HG03354 (cell line): ENCODE measurements at regions not wholly inside any gene's neighbourhood (a gene's known extent, or its start where the extent isn't known, plus 50 kb on each side); places are given as distances from the start of the nearest gene placed in this dataset.

Experiments used
- ATAC-seq: cut with Tn5 transposase; IDR thresholded peaks from one replicate; pipeline ENCODE4 v1.9.1; 2021; ENCODE audit warnings: mild to moderate bottlenecking; ENCODE audit not compliant: unreplicated experiment, poor library complexity, severe bottlenecking

DNA sequence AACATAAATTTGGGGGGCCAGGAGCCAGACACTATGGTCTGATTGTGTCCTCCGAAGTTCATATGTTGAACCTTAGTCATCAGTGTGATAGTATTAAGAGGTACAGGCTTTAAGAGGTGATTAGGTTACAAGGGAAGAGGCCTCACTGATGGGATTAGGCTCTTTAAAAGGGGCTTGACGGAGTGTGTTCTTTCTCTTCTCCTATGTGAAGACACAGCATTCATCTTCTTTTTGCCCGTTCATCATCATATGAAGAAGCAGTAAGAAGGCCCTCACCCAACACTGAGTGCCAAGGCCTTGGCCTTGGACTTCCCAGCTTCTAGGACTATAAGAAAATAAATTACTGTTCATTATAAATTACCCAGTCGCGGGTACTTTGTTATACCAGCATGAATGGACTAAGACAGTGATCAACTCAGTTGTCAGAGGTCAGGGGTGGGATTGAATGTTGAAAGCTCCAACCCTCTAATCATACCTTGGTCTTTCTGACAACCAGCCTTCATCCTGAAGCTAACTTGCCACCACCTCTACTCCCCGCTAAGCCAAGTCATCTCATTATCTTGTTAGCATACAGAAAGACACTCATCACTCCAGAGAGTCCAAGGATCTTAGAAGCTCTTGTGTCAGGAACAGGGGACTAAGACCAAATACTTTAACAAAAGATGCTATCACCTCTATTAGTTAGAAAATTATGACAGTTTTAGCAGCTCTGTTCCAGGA is 543.4 kb upstream of the DIPK2B start:
- ATAC-seq: no peak

DNA sequence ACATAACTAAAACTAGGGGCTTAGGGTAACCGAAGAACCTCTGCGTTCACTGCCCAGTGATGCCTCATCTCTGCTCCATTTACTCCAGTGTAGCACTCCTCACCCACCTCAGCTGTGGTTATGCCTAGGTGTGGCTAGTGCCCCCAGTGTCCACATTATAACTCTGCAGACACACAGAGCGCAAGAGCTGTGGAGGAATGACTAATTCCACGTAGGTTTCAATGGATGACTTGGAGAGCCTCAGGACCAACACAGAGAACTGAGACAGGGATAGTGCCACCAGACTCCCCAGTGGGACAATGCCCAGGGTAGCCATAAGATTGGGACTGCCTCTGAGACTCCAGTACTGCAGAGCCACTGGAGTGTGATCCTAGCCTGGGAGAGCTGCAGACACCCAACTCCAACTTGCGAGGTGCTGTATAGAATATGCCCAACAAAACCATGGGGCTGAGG is 542.4 kb upstream of the DIPK2B start:
- no peak for ATAC-seq

GRCh38 chrX:45740291-45740690 is 539.6 kb upstream of the DIPK2B start:
- no peak for ATAC-seq

GRCh38 chrX:45735571-45735970 is 534.9 kb upstream of the DIPK2B start:
- ATAC-seq: no peak

DNA sequence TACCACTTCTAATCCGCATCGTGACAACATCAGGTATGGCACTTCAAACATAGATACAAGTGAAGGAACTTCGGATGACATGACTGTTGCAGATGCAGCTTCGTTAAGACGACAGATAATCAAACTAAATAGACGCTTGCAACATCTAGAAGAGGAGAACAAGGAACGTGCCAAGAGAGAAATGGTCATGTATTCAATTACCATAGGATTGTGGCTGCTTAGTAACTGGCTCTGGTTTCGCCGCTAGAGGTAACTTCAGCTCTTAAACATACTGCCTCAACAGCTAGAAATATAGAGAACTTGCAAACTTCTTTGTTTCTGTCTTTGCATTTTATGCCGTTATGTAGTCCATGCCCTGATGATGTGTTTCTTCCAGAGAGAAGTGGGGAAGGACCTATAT is 530.8 kb upstream of the DIPK2B start:
- ATAC-seq: no peak

DNA sequence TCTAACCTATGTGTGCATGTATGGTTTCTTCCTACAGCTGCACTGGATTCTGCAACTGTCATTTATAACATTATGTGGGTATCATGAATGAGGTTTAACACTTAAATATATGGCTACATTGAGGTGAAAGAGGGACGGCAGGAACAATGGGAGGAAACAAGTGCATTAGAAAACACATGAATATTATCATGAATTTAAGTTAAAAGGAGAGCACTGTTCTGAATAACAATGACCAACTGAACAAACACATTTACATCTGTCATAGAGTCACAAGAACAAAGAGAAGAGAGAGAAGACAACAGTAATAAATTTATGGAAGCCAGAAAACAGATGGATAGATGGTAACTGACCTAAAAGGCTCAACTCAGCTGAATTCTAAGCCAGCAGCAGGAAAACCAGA is 527.1 kb upstream of the DIPK2B start:
- no peak for ATAC-seq

DNA sequence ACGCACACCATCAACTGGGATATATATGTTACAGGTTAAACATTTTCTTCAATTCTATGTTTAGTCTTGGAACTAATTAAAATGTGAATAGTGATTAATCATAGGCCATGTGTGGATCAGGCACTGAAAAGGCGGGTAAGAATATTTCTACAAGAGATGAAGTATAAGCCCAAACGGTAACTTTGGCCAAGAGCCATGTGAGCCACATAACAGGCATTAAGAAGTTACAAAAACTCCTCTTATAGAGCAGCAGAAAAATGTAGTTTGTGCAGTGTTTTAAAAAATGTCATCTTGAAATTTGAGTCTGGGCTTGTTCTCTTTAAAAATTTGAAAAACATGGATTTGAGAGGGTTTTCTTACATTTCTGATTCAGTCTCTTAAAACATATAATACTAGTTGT is 521.8 kb upstream of the DIPK2B start:
- ATAC-seq: no peak

DNA sequence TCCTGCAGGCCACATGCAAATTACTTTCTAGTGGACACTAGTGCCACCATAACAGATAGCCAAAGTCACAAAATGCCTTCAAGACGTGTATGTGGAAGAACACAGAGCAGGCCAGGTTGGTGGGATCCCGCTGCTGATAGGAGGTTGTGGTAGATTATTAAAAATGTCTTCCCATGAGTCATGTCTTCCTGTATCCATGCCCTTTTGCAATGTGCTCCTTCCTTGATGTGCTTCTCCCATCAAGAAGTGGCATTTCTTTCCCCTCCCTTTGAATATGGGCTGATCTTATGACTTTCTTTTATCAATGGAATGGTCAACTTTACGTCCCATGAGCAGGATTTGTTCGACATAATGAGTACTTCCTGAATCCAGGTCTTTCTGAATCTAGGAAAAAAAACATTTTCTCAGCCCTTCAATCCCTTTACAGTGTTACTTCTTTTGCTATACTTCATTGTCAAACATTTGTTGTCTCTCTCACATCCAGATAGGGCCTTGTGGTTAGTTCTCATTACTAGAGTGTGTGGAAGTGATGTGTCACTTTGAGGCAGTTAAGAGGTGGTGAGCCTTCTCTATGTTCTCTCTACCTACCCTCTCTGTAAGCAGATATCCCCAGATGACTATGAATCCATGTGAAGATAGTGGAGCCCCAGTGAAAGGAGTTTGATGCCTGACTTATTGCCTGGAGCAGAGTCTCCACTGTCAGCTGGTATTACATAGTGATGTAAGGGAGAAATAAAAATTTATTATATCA is 519.2 kb upstream of the DIPK2B start:
- no peak for ATAC-seq

DNA sequence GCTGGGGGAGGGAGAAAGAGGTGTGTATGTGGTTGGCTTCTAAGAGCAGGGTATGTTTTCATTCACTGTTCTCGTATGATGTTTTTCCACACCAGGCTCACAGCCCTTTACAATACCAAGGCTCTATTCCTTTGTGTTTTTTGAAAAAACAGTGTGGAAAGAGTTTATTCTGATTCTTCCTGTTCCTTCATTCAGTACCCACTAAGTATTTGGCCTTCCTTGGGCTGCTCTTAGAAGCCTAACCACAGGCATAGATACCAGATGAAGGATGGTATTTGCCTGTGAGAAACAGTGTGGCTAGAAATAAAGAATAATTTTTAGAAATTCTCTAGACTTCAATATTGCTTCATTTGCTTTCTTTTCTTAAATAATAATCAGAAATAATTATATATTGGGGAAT is 518.0 kb upstream of the DIPK2B start:
- no peak for ATAC-seq

GRCh38 chrX:45716750-45717149 is 516.1 kb upstream of the DIPK2B start:
- ATAC-seq: no peak

DNA sequence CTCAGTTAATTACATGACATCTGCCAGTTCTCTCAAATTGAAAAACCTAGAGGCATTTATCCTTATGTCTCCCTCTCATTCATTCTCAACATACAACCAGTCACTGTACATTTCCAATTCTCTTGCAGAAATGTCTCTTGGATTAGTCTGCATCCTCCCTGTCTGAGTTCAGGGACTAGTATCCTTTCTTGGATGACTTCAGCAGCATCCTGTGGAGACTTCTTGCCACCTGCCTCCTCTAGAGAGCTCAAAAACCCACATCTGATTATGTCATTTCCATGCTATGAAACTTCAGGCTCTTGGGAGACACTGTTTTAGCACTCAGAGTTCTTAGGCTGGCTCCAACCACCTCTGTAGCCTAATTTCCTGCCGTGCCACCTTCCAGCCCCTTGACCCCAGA is 515.1 kb upstream of the DIPK2B start:
- no peak for ATAC-seq

DNA sequence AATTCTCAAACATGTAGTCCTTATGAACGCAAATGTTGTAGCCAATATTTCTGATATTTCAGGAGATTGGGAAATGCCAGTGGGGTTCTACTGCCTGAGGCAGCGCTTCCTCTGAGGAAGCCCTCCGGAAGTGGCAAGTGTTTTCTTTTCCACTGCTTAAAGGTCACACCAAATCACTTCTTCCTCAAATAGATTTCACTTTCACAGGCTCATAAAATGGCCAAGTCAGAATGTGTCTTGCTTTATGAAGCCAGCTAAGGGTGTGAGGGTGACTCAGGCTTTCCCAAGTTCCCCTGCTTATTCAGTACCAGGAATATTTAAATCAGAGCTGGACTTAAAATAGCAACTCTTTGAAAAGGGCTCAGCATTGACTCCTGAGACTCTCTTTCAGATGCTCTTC is 514.2 kb upstream of the DIPK2B start:
- ATAC-seq: no peak

DNA sequence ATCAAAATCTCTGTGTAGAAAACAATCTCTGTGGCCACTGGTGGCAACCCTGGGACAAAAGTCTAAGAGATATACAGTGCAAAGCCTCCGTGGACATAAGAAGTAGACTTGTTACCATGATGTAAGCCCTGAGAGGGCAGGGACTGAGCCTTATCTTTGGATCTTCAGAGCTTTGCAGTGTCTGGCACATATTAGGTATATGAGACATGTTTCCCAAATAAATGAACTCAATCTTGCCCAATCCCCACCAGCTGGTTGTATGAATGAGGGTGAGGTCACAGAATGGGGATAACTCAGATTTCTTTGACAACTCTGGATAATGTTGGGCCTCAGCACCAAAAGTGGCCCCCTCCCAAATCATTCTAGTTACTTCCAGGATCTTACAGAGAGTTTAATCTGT is 511.4 kb upstream of the DIPK2B start:
- no peak for ATAC-seq

DNA sequence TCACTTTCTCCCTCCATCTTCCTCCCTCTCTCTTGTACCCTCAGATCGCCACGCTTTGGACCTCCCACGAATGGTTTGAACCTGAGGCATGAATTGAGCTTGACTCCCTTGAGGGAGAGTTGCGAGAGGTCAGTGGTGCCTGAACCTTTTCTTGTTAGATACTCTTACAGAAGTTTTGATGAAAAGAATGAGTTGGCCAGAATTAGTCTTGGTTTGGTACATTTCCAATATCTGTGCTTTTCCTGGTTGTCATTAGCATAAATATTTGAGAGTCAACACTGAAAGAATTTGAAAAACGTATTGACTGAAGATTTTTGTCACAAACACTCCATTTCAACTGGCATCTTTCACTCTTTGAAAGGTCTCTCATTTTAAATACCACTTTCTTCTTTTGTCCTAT is 510.6 kb upstream of the DIPK2B start:
- ATAC-seq: no peak

DNA sequence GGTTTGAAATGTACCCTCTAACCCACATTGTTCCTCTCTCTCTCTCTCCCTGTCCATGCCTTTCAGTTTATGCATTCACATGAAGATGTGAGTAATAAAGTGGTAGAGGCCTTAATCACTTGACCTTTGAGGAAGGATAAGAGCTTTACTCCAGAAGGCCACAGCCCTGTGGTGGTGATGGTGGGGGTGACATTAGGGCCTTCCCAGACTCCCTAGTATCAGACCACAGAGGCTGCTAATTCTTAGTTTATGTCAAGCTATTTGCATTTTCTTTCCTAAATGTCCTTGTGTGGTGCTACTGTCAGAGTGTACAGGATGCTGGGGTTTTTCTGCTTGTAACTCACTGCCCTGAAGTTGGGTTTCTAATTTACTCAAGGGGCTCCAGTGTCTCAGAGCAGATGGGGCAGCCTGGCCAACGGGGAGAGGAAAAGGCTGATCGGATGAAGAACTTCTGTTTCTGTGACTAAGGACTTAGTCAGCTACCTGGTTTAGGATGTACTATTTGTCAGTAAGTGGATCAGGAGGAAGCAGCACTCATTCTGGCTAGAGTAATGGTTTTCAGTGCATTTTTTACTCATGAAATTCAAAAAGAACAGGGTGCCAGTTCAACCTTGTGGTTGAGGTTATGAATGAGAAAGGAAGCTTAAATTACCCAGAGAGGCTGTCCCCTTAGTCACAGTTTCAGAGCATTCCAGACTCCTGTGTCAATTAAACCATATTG is 509.6 kb upstream of the DIPK2B start:
- ATAC-seq: peak; percentile 89

- no peak for ATAC-seq
Observed at GRCh38 chrX:45709381-45709780, 508.7 kb upstream of the DIPK2B start.

- ATAC-seq: no peak
Observed at GRCh38 chrX:45699158-45699557, 498.5 kb upstream of the DIPK2B start.

DNA sequence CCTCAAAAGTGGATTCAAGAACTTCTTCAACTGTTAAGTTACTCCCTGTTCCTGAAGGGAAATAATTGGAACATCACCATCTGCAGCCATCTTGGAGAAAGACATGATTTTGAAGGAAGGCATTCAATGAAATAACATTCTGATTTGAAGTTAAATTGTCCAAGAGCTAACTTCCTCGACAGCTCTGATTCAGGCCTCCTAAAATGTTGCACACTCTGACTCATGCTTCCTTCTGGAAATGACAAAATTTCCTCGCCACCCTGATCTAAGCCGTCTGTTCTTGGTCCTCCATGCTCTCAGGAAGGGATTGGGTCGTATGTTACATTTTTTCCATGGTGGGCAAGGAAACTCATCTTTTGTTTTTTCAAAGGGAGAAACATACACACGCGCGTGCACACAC is 496.9 kb upstream of the DIPK2B start:
- no peak for ATAC-seq

GRCh38 chrX:45696736-45697135 is 496.1 kb upstream of the DIPK2B start:
- ATAC-seq: no peak

DNA sequence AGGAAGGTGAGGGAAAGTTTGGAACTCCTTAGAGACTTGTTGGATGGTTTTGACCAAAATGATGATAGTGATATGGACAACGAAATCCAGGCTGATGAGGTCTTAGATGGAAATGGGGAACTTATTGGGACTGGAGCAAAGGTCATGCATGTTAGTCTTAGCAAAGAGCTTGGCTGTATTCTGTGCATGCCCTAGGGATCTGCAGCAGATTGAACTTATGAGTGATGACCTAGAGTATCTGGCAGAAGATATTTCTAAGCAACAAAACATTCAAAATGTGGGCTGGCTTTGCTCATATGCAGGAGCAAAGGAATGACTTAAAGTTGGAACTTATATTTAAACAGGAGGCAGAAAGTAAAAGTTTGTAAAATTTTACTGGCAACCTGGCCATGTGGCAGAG is 489.3 kb upstream of the DIPK2B start:
- ATAC-seq: no peak

GRCh38 chrX:45683914-45684313 is 483.2 kb upstream of the DIPK2B start:
- no peak for ATAC-seq
